GM18507 (cell line): ENCODE measurements at regions not wholly inside any gene's neighbourhood (a gene's known extent, or its start where the extent isn't known, plus 50 kb on each side); places are given as distances from the start of the nearest gene placed in this dataset.

Source experiments
- DNase-seq: peaks from one replicate; pipeline ENCODE4 v3.0.0; 2011; ENCODE audit warnings: low read depth; ENCODE audit not compliant: insufficient read length; ENCODE audit errors: extremely low spot score
- FAIRE-seq: peaks from 2 replicates; lab custom pipeline; 2011; peaks lifted over from hg19 to GRCh38; lab: Jason Lieb, UNC

DNA sequence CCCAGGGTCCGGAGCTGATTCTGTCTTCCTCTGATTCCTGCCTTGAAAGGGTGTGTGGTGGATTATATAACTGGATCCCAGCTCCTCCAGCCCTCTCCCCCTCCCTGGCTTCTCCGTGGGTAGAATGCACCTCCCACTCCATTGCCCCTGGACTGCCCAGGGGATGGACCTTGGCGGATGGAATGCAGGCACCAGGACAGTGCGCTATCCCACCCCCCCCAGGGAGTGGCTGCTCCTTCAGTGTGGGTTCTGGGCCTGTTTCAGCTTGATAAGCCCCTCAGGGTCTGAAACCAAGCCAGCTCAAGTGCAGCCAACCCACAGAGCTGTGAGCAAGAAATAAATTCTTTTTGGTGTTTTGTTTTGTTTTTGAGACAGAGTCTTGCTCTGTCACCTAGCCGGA lies 112.4 kb upstream of the TMEM132D start:
- FAIRE-seq (no peak), DNase-seq (no peak)

DNA sequence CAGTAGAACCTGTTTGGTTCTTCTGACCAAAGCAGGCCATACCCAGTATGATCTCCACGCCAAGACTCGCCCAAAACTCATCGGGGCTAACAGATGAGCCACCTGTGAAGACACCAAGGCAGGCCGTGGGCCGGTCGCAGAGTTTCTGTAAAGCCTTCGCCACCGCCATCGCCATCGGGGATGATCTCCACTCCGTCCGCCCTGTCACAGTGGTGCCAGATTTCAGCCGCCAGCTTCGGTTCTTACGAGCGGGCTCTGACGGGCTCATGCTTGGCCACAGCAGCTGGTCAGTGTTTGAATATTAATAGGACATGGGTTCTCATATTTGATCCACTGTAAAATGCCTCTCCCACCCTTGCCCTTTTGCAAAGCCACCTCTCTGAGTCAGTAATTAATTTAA lies 113.2 kb upstream of the TMEM132D start:
- no peak for DNase-seq
- no peak for FAIRE-seq

DNA sequence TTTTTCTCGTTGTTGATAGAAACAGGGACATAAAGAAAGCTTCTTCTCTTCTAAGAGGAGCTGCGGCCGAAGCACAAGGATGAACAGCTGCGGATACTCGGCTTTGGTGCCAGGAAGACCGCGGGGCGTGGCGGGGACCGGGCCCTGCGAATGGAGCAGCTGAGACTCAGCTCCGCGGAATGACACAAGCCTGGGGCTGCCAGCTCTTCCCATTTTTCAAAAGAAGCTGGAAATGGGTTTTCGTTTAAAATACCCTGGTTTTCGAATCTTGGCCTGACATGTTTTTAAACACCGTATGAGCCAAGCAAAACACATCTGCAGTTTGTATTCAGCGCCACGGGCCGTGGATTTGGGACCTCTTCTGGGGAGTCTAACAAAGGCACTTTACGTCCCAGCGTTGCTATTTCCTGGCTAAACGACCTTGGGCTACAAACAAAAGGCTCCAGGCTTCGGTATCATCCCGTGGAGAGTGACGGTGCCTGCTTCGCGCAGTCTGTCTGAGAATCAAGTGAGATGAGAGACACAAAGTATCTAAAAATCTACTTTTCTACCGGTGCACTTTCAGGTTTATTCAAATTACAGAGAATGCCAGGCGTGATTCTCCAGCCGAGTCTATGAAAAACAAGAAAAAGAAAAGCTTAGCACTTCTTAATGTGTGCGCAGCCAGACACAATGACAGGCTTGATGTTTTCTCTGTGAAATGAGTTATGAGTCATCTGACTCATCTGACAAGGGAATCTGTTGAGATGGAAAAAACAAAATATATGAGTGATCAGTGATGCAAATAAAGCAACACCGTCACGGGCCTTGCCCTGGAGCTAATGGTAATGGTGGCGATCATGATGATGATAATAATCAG lies 114.0 kb upstream of the TMEM132D start:
- FAIRE-seq (no peak), DNase-seq (no peak)

DNA sequence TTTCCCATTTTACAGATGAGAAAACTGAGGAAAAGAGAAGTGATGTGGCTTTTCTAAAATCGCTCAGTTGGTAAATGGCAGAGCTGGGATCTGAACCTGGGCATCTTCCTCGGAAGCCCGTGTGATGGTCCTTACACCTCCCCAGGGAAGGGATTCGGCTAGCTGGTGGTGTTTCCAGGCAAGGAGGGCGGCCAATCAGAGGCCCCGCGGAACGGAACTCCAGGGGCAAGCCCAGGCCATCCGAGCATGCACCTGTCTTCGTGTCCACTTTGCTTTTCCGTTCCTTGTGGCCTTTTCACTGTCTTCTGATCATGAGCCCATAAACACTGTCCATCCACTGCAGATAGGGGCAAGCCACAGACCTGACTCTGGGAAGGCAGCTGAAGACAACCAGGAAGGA lies 114.8 kb upstream of the TMEM132D start:
- FAIRE-seq = no peak
- no peak for DNase-seq

DNA sequence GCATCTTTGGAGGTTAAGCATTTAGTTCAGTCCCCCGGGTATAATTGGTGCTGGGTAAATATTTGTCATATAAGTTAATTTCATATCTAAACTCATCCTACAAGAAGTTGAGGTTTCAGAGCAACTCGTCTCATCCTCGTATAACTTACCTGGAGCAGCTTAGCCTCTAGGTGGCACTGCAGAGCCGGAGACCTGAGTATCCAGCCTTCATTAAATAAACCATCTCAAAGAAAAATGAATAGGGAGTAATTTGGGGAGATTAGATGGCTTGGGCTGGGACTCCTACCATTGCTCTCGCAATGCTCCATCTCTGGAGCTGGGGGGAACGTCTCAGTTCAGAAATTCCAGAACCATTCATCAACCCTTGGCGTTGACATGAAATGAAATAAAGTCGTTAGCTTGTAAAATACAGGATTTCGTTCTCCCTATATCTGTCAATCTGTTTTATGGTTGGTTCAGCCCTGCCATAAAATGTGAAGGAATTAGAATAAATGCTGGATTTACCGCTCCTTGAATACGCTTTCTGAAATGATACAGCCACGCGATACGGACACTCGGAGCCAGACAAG lies 122.9 kb upstream of the TMEM132D start:
- no peak for DNase-seq
- FAIRE-seq = no peak

DNA sequence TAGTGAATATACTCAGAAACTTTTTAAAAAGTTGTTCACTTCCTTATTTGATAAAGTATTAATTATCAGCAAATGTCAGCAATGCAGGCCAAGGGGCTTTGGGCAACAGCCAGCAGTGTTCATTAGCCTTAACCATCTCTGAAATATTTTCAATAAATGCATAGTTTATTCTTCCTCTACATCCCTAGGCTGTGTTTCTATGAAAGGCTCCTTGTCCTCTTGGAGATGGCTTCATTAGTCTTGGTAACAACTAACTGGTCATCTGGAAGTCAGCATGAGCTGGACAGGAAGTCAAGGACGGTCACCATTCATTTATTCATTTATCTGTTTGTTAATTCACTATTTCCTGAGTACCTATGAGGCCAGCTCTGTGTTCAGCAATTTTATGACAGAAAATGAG lies 124.0 kb upstream of the TMEM132D start:
- DNase-seq = no peak
- FAIRE-seq = no peak

DNA sequence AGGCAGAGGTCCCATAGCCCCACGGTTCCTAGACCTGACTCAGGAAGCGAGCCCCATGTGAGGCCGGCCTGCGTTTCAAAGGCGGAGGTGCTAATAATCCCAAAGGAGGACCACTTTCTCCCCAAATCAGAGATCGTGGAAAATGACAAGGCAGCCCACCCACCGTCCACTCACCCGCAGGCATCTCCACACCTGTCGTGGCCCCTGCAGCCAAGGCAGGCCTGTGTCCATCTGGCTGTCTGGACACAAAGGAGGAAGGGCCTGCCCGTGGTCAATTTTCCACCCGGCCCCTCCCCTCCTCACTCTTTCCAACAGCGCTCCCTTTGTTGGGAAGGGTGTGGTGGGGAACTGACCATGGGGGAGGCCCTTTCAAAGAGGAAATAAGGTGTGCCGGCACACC lies 125.3 kb upstream of the TMEM132D start:
- no peak for DNase-seq
- no peak for FAIRE-seq

DNA sequence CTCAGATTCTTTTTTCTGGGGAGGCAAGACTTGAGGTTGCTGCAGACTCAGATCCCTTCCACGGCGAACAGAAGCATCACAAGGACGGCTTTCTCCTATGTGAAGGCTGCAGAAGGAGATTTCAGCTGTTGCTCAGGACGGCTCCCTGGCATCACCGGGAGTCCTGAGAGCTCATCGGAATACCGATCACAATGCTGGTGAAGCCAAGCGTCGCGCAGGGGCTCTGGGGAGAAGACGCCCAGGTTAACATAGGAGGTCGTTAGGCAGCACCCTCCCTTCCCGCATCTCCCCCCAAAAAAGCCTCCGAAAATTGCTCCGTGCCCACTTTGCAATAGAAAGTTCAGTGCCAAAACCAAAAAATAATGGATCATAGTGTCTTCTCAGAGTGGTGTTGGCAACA lies 127.2 kb upstream of the TMEM132D start:
- FAIRE-seq (no peak), DNase-seq (no peak)

DNA sequence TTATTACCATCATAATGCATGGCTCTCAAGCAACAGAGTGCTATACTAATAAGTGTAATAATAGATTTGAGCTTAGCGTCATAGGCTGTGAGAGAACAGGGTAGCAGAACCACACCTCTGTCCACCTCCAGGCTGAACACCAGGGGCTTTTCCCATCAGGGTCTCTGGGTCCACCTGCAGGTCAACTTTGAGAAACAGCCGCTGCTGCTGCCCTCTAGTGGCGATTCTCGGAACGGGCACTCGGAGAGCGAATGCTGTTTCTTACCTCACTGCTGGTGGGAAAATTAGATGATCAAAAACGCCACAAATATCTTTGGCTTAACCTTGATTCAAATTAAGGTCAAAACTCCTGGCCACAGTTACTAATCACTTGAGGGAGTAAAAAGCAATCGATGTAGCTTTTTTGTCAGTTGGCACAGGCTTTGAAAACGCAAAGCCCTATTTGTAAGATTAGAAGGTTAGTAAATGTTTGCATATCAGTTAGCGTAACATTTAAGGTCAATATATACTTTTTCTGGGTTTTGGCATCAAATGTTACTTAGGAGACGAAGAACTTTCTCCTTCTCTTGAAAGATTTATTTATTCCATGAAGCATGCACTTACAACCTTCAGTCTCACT lies 127.9 kb upstream of the TMEM132D start:
- peak; percentile 14 for DNase-seq
- FAIRE-seq = peak; percentile 67

DNA sequence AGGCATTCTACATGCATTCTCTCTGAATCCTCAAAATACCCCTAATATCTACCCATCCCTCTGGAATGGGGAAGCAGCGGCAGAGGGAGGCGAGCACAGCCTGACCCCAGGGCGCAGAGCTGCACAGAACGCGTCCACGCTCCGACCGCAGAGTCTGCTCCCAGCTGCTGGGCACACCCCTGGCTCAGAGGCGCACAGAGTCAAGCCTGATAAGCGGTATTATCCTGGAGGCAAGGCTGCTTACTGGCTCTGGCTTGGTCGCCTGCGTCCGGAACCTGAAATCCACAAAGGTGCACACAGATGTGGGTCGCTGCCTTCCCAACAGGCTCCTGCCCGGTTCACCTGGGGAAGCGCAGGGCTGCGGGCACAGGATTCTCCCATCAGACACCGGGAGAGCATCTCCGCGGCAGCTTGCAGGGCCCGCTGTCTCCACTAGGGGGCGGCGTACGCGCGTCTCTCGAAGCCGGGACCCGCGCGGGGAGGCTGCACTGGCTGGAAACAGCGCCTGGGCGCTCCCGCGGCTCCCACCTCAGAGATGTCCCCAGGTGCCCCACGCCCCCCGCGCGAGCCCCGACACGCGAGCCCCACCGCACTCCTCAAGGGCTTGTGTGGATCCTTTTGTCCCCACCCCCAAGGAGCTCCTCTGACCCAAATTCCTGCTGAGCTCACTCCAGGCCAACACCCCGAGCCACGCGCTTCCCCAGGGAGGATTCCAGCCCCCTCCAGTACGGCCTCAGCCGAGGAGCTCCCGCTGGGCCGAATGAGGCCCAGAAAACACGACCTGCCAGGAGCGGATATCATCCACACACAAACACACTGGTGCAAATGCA lies 120.1 kb upstream of the FZD10 start:
- no peak for DNase-seq

DNA sequence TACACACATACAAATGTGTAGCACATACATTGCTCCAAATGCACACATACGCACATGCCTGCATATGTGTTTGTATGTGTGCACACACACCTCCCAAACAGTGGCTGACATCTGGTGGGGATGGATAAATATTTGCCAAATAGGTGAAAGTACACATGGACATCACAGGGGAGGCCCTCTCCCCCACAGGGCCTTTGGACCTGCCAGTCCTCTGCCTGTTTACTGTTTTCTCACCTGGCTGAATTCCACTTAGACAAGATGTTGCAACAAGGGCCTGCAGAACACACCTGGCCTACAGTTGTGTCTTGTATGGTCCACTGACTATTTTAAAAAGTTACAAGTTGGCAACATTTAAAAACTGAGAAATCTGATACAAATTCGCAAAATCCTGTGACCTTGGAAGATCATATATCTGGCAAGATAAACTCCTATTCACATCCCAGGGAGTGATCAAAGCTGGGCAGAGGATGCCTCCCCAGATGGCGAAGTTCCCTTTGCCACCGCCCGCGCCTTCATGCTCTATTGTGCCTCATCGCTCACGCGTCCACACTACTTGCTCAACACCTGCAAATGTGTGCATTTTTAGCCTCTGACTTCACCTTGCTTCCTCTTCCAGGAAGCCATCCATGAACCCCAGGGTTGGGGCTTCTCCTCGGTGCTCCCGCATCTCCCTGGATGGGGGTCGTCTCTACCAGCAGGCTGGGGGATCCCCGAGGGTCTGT lies 118.4 kb upstream of the FZD10 start:
- FAIRE-seq (no peak), DNase-seq (no peak)

More for the DNA sequence above, 120.1 kb upstream of the FZD10 start:
- FAIRE-seq = no peak

DNA sequence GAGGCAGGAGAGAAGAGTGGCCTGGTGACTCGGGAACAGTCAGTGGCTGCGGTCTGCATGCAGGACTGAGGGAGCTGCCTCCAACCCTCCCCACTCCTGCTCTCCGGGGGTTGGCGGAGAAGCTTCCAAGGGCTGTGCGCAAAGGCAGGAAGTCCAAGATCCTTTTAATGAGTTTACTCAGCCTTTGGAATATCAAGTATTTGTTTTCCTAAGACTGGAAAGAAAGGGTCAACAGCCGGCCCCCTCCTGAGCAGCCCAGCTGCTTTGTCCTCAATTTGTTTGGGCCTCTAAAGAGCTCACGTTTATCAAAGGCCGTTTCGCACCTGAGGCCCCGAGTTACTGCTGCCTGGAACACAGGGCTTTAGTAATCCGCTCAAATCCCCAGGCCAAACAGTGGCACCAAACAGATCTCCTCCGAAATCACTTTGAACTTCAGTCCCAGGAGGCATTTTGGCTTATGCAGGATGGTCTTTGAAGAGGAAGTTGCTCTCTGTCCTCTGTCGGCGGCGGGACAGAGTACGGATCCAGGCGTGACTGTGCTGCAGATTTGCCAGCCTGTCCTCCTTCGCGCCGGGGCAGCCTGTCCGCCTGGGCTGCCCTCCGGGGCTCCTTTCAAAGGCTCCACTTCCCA lies 117.2 kb upstream of the FZD10 start:
- DNase-seq = no peak
- FAIRE-seq = no peak

DNA sequence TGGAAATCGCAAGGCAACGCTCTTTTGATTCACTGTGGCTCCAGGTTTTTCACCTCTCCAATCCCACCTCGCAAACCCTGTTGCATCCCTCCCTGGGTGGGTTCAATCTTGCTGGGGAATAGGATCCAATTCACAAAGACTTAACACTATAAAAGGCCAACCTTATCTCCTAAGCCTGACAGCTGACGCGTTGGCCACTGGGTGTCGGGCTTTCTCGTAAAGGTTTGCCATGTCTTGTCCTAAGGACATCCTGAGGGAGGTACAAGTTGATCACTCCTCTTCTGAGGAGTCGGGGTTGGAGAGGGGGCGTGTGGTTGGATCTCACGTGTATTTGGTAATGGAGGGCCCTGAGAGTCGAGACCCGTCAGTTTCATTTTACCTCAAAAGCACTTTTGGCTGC lies 112.6 kb upstream of the FZD10 start:
- no peak for FAIRE-seq
- DNase-seq = no peak

DNA sequence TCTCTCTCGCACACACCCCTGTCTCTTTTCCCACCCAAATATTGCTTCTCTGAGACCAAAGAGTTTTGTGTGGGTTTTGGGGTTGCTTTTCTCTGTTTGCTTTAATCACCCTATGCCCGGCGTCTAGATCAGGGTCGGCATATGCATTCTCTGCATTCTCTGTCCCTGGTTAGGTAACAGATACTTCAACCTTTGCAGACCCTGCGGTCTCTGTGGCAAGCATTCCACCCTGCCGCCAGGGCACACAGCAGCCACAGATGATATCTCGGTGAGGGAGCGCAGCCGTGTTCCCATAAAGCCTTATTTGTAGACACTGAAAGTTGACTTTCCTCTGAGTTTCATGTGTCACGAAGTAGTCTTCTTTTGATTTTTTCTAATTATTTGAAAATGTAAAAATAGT lies 110.4 kb upstream of the FZD10 start:
- no peak for FAIRE-seq
- DNase-seq = no peak

DNA sequence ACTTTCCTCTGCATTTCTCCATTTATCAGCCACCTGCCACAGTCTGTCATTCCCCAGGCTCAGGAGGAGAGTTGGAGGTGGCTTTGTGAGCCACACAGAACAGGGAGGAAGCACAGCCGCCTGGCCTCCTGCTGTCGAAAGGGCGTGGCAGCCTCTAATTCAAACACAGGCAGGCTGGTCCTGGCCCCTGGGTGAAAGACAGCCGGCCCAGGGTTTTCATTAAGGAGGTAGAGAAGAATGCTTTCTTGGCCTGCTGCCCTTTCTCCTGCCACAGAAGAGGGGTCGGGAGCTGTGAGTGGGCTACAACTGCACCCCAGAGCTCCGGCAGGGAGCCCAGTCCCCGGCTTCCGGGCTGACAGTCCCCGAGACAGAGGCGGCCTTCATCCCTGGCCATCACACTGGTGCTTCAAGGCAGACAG lies 108.6 kb upstream of the FZD10 start:
- no peak for FAIRE-seq

DNA sequence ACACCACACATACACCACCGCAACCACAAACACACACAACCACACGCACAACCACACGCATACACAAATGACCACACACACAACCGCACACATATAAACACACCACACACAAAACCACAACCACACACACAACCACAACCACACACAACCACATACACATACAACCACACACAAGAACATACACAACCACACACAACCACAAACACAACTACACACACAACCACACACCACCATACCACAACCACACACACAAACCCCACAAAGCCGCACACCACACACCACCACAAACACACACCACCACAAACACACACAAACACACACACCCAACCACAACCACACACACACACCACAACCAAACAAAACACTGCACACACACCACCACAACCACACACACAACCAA lies 107.5 kb upstream of the FZD10 start:
- no peak for DNase-seq
- no peak for FAIRE-seq

More for the DNA sequence above, 108.6 kb upstream of the FZD10 start:
- DNase-seq = no peak

DNA sequence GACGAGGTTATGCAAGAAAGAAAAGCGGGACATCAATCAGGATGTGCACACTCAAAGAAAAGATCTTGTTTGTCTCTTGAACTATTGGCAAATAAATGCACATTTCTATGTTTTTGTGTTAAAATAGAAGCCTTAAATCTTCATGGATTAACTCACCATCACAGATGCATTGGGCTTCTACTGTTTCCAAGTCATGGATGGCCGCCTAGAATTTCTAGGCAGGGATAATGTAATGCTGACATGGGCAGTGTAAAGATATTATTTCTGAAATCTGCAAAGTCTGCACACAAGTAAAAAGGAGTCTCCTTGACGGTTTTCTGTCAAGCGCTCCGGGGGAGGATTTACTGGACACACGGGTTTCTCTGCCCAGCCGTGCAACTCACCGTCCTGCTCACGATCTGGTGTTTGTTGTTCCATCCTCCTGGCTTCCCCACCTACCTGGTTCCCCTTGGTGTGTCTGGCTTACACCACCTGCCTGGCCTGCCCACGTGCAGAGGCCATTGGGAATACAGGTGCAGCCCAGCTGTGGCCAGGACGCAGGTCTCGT lies 103.3 kb upstream of the FZD10 start:
- DNase-seq (no peak), FAIRE-seq (no peak)

DNA sequence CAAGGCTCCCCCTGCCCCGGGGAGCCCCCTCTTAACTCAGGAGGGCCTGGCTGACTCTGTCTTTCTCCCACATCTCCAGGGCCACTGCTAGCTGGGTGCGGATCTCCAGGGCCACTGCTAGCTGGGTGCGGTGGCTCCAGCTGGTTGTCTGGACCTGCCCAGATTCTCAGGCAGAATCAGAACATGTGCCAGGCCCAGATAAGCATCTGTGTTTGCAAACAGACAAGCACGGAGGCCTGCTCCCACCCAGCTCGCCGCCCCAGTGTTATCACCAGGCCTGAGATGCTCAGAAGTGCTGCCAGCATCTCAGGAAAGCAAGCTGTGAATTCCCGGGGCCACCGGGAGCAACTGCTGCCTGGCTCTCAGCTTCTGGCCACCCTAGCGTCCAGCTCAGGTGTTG lies 98.4 kb upstream of the FZD10 start:
- no peak for FAIRE-seq

DNA sequence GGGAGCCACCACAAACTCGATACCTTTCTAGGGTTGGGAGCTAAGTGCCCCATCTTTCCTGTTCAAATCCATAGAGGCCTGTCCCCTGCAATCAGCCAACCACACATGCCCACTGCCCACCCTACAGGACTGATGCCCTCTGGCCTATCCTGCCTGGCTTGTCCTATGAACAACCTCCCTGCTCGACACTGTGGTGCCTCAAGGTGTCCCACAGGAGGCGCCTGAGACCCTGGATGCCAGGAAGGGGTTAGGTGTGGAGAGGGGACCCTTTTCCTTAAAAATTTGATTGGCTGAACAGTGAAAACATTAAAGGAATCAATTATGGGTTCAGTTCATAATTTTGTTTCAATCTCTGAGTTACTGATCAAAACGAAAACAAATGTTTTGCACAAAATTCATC lies 97.3 kb upstream of the FZD10 start:
- FAIRE-seq (no peak), DNase-seq (no peak)

More for the DNA sequence above, 98.4 kb upstream of the FZD10 start:
- DNase-seq = no peak
